Tongue (tissue), 1 donor: ENCODE measurements at regions not wholly inside any gene's neighbourhood (a gene's known extent, or its start where the extent isn't known, plus 50 kb on each side); places are given as distances from the start of the nearest gene placed in this dataset.
"Not testable (repeated sequence)": the region's sequence is repeated elsewhere in the genome, so short reads cannot be mapped to it uniquely, and the experiment has no call there.

Experiments
- DNase-seq: peaks from one replicate; pipeline ENCODE4 v3.0.0-alpha.2; 2015

DNA sequence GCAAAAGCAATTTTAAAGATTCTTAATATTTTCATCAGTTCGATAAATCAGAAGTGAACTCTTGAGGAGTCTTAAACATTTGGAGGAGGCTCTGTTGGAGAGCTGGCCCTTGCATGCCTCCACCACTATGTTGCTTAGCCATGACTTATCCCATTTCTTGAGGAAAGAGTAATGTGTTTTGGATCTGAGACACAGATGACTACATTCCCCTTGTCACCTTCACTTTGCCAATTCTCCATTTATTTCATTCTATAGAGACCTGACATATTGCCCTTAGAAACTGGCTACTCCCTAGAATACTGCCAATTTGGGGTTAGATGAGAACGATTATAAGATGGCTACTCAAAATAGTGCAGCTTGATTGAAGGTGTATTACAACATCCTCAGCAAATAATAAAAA lies 157.4 kb upstream of the TMEM260 start:
- DNase-seq = no peak

- peak; percentile 98 for DNase-seq
Measured at GRCh38 chr14:56422703-56423213, 156.8 kb upstream of the TMEM260 start.

DNA sequence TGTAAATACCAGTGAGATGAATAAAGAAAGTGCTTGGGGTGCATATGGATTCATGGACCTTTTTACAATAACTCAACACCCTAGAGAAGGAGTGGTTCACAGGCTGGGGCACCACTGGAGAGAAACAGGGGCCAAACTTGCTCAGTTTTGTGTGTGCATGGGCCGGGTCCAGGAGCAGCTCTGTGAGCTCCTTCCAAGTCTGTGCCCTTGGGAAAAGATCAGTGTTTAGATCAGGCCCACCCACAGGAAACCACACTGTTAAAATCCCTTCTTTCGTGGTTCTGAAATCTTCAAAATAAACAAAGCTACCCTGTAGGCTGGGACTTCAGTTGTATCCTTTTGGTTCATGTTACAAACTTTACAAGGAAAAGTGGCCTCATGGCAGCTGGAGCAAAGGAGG lies 156.1 kb upstream of the TMEM260 start:
- DNase-seq = peak; percentile 82

GRCh38 chr14:56431013-56431412 lies 148.6 kb upstream of the TMEM260 start:
- DNase-seq = no peak

DNA sequence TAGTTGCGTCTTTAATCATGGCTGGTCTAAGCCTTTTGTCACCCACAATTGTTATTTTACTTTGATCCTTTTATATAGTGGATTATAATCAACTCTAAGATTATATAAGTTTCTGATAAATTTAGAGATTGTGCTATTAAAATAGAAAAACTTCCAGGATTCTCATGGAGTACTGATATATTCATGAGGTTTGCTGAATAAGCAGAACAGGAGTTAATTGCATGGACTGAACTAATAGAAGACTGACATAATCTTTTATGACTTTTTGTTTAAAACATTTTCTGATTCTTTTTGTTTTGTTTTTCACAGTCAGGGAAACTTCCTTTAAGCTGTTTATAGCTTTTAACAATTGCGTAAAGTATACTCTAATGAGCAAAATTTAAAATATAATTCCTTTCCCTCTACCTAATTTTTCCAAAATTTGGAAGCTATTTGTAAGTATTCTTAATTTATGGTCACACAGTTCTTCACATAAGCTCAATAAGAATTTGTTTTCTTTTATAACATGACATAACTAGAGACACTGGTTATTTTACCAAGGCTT lies 129.9 kb upstream of the TMEM260 start:
- no peak for DNase-seq

- DNase-seq = no peak
Measured at GRCh38 chr14:56452940-56453339, 126.7 kb upstream of the TMEM260 start.

DNA sequence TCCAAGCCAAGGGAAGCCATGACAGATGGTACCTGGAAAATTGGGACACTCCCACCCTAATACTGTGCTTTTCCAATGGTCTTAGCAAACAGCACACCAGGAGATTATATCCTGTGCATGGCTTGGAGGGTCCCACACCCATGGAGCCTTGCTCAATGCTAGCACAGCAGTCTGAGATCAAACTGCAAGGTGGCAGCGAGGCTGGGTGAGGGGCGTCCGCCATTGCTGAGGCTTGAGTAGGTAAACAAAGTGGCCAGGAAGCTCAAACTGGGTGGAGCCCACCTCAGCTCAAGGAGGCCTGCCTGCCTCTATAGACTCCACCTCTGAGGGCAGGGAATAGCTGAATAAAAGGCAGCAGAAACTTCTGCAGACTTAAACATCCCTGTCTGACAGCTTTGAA lies 124.9 kb upstream of the TMEM260 start:
- not testable (repeated sequence) for DNase-seq

- no peak for DNase-seq
Measured at GRCh38 chr14:56460469-56460868, 119.1 kb upstream of the TMEM260 start.

- no peak for DNase-seq
Measured at GRCh38 chr14:56461276-56462275, 118.0 kb upstream of the TMEM260 start.

GRCh38 chr14:56463271-56463890 lies 116.2 kb upstream of the TMEM260 start:
- peak; percentile 79 for DNase-seq

GRCh38 chr14:56471056-56471455 lies 108.5 kb upstream of the TMEM260 start:
- no peak for DNase-seq

DNA sequence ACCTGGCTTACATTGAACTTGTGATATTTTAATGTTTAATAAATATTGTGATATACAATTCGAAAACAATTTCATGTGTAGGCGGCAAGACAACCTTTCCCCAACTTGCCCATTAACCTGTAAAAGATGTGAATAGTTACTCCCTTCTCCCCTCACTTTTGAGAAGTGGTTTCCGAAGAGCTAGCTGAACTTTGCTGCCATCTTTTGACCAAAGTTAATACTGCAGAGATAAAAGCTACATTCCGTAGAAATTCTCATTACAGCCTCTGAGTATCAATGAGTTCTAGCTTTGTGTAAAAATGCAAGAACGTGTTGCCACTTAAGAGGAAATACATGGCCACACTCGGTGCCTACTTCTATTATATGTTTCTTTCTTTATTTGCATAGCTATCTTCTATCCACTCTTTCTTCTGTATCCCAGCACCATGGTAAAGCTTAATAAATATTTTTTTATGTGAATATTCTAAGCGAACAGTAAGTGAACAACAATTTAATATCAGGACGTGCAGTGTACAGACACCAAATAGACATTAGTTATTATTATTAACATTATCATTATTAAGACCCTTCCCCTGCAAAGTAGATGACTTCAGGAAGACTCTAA lies 105.1 kb upstream of the TMEM260 start:
- DNase-seq = peak; percentile 80

DNA sequence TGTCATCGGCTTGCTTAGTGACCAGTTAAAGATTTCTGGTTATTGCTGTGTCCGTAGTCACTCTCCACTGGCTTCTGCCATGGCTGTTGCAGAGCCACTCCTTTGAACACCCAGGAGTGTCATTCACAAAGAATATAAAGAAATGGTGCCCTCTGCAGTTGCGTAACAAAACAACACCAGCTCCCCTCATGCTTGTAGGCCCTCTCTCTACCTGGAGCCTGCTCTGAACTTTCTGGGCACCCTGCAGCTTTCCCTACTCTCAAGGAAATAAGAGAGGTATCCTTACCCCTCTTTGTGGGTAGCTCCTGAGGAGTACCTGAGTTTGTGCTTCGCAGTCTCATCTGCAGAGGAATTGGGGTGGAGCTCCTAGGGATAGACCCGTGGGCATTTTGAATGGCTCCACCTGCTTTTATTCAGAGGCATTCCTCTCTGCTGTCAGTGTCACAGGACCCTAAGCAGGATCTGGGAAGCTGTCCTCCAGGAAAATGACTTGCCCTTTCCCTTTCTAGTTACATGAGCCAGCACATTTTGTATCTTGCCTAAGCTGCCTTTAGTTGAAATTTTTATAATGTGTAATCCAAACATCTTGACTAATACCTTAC lies 97.2 kb upstream of the TMEM260 start:
- no peak for DNase-seq

GRCh38 chr14:56487090-56487667 lies 92.4 kb upstream of the TMEM260 start:
- peak; percentile 71 for DNase-seq

DNA sequence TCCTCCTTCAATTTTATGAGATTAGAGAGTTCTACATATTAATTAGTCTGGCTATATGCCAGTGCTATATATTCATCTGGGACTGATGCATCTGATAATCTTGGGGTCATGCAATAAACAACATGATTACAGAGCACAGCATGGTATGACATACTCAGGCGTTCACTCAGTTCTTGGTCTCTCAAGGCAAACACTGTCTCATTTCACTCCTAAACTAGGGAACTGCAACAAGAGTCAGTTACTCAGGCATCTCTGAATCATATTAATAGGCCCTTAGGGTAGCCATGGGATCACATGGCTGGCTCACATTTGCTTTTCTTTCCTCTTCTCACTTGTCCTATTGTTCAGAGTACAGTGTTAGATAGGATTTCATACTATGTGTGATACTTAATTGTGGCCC lies 91.8 kb upstream of the TMEM260 start:
- DNase-seq = no peak

GRCh38 chr14:56488306-56488705 lies 91.3 kb upstream of the TMEM260 start:
- no peak for DNase-seq

- DNase-seq = peak; percentile 61
Measured at GRCh38 chr14:56490379-56490778, 89.2 kb upstream of the TMEM260 start.

DNA sequence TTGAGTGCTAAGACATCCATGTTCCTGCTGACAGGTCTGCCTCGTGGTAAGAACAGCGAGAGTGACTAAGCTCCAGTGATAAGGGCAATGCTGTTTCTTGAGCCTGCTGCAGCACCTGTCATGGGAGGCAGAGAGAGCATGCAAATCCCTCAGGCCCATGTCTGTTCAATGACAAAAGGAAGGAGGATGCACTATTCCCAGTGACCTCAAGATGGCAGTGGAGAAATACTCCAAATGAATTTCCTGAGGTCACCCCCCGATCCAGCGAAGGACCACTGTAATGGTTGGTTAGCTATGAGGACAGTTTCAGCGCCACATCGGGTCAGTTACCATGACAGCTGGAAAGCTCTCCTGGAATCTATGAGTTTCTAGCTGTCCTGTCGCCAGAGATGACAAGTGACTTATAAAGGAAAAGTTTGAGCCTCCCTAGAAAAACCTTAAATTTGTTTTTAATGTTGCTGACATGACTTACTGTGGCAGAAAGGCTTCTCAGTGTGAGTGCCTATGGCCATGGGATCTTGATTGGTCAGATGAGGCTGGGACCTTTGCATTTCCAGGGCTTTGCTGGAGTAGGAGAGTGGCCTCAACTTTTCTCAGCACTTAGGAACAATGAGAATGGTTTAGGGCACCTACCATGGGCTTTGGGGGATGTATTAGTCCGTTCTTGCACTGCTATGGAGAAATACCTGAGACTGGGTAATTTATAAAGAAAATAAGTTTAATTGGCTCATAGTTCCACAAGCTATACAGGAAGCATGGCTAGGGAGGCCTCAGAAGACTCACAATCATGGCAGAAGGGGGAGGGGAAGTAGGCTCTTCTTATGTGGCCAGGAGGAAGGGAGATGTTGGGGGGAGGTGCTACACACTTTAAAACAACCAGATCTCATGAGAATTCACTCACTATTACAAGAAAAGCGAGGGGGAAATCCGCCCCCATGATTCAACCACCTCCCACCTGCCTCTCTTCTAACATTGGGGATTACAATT lies 88.0 kb upstream of the TMEM260 start:
- DNase-seq = peak; percentile 82

GRCh38 chr14:56494167-56494566 lies 85.4 kb upstream of the TMEM260 start:
- peak; percentile 81 for DNase-seq

DNA sequence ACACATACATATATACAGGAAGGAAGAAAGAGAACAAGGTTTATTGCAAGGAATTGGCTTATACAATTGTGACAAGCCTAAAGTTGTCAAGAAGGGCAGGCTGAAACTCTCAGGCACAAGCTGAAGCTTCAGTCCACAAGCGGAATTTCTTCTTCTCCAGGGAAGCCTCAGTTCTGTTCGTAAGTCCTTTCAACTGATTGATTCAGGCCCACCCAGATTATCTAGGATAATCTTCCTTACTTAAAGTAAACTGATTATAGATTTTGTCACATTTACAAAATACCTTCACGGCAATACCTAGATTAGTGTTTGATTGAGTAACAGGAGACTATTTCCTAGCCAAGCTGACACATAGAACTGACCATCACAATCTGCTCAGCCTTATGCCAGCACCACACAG lies 81.5 kb upstream of the TMEM260 start:
- no peak for DNase-seq
